ENCODE measurements at regions not wholly inside any gene's neighbourhood (a gene's known extent, or its start where the extent isn't known, plus 50 kb on each side); places are given as distances from the start of the nearest gene placed in this dataset.

- TF ChIP-seq, protein P1, sequence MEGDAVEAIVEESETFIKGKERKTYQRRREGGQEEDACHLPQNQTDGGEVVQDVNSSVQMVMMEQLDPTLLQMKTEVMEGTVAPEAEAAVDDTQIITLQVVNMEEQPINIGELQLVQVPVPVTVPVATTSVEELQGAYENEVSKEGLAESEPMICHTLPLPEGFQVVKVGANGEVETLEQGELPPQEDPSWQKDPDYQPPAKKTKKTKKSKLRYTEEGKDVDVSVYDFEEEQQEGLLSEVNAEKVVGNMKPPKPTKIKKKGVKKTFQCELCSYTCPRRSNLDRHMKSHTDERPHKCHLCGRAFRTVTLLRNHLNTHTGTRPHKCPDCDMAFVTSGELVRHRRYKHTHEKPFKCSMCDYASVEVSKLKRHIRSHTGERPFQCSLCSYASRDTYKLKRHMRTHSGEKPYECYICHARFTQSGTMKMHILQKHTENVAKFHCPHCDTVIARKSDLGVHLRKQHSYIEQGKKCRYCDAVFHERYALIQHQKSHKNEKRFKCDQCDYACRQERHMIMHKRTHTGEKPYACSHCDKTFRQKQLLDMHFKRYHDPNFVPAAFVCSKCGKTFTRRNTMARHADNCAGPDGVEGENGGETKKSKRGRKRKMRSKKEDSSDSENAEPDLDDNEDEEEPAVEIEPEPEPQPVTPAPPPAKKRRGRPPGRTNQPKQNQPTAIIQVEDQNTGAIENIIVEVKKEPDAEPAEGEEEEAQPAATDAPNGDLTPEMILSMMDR (IDR thresholded peaks at IDR 0.05), result no peak
- TF ChIP-seq POLR2A (IDR thresholded peaks at IDR 0.05), result no peak
Observed at GRCh38 chr10:91115618-91116390, 104.7 kb upstream of the PCGF5 start.
